ENCODE measurements at regions not wholly inside any gene's neighbourhood (a gene's known extent, or its start where the extent isn't known, plus 50 kb on each side); places are given as distances from the start of the nearest gene placed in this dataset.
"Not testable (repeated sequence)": the region's sequence is repeated elsewhere in the genome, so short reads cannot be mapped to it uniquely, and the experiment has no call there.

DNA sequence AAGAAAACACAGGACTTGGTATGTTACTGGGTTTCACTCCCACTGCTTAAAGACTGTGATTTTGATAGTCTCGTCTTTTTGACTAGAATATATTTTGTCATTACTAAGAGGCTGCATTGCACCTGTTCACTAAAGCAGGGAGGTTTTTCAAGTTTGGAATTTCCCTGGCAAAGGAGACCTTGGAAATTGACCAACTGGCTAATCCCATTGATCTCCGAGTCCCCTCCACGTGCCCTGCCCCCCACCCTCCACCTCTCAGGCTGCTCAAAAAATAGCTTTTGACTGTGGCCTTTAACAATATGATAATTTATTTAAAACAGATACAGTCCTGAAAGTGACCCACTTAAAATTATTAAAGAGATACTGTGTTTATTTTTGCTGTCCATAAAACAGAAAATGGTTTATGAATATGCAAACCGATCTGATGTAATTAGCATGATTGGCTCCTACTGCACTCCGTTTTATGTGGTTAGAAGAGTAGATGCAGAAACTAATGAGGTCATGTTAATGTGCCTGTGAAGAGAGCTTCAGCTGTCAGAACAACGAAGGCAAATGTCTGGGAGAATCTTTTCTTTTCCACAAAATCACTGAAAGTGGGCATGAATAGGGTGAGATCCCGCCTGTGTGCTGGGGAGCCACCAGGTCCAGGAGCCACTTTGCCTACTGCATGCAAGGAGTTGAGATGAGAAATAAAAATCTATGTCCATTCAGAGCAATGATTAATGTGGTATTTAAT is 361.5 kb downstream of the RRAGC start:
- no peak for DNase-seq

- not testable (repeated sequence) for DNase-seq
These were observed 366.3 kb downstream of the RRAGC start for GRCh38 chr1:38493306-38493705.

- DNase-seq = peak; percentile 17
These were observed 369.7 kb downstream of the RRAGC start for GRCh38 chr1:38489844-38490270.

DNA sequence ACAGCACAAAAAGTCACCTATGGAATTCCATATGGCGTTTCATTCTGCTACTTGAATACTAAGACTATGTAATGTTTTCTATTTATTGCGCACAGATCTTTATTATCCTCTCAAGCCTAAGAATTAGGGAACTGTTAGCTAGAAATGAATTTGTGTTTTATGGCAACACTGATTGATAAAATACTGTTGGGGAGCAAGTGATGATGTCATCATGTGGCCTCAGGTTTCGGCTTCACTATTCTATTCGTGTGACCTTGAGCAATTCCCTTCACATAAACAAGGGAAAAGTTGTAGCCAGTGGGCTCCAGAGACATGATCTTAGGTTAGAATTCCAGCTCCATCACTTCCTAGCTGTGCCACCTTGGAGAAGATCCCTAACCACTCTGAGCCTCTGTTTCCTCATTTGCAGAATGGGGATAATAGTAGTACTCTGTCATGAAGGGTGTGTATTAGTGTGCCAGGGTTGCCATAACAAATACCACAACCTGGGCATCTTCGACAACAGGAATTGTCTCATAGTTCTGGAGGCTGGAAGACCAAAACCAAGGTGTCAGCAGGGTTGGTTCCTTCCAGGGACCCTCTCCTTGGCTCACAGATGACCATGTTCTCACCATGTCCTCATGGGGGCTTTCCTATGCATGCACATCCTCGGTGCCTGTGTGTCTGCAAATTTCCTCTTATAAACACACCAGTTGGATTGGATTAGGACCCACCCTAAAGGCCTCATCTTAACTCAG is 371.2 kb downstream of the RRAGC start:
- DNase-seq = no peak

DNA sequence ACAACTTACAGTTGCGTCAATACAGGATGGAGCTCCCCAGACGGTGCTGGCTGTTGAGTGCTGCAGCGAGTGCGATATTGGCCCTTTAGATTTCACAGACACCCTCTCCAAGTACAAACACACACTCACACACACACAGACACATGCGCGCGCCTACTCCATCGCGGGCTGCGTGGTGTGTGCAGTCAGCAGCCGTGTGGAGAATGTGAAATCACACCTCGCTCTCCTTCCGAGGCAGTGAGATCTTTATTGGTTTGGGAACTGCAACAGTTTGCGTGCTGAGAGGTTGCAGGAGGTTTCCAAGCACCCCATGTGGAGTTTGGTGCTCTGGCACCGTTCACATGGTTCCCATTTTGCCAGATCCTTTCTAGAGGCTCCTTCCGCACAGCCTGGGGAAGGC is 372.2 kb downstream of the RRAGC start:
- DNase-seq = no peak

DNA sequence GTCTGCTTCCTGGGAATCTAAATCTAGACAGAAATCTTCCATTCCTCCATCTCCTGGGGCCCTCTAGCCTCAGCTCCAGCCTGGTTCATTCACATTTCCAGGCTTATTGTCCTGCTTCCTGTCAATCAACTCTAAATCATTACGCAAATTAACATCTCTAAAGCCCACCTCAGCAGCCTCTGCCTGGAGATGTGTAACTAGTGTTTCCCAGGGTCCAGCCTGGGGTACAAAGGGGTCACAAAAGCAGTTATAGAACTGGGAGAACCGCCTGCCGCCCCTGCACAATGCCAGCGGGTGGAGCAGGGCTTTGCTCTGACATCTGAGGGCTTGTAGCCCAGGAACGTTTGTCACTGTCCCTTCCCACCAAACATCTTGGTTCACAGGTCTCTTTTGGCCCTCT is 373.5 kb downstream of the RRAGC start:
- DNase-seq = no peak

DNA sequence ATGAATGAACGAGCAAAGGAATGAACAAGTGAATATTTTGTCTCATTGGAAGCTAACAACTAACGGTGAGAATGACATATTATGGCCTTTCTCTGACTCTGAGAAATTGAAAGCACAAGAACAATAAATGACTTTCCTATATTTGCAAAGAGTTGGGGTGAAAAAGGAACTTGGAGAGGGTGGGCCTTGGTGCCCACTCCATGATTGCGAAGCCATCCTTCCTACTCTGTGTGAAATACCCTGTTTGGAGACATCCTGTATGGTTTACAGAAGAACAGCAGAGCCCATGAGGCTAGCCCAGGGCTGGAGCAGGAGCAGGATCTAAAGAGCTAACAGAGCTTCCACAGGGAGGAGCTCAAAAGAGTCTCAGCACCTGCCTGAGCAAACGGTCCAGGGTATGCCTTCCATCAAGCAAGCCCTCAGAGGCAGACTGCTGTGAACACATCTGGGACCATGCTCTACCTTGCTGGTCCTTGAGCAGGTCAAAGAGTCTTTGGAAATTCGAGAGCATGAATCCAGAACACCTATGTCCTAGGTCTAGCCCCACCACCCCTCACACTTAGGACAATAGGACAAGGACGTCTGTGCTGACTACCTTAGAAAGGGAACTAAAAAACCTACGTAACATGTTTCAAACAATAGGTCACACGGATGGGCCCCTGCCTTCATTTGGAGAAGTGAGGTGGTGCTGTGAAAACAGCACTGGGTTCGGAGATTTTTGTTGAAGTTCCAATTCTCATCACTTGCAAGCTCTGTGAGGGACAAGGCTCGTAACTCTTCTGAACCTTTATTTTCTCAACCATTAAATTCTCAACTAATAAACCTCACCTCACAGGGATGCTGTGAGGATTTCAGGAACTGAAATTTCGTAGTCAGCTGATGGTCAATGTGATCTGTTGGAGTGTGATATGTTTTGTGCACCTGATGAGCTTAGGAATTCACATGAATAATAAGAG is 377.4 kb downstream of the RRAGC start:
- DNase-seq = no peak

DNA sequence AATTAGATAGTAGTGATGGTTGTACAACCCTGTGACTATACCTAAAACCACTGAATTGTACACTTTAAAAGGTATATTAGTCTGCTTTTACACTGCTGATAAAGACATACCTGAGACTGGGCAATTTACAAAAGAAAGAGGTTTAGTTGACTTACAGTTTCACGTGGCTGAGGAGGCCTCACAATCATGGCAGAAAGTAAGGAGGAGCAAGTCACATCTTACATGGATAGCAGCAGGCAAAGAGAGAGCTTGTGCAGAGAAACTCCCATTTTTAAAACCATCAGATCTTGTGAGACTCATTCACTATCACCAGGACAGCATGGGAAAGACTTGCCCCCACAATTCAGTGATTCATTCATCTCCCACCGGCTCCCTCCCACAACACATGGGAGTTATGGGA is 379.9 kb downstream of the RRAGC start:
- not testable (repeated sequence) for DNase-seq

- DNase-seq = no peak
These were observed 381.8 kb downstream of the RRAGC start for GRCh38 chr1:38477811-38478210.

DNA sequence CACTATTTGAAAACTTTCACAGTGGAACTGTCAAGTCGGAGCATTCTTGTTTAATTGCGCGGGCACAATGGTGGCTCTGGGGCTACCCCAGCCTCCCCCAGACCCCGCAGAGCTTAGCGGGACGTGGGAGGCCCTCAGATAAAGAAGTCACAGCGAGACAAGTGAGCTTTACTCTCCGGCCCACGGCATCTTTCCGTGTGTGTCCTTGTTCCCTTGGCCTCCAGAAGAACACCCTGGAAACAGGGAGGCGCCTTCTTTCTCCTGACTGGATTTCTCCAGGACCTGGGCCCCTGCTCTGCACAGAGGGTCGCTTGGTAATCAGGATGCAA is 382.8 kb downstream of the RRAGC start:
- no peak for DNase-seq

DNA sequence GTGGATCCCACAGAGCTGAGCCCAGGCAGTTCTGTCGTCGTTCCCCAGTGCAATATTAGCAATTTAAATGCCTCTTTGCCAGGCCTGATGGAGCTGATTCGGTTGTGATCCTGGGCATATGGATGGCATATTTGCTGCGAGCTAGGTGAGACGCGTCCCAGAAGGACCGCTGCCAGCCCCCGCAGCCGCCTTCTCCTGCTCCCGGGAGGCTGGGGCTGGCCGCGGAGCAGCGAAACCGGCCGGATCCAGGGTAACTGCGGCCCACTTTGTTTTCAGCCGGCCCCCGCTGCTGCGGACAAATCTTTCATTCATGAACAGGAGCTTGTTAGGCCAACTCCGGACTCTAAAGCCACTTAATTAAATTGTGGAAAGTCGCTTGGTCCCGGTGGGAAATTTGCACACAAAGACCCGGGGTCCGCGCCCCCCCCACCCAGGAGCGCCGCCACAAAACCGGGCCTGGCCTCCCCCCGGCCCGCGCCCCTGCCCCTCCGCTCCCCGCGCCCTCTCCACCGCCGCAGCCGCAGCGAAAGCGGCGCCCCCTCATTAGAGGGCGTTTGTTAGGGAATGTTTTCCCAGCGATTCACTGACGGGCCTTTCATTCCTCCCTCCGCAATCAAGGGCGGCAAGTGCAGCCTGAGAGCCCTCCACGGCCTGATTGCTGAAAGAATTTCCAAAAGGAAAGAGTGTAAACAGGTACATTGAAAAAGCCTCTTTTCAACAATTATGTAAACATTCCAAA is 383.3 kb downstream of the RRAGC start:
- DNase-seq = no peak

DNA sequence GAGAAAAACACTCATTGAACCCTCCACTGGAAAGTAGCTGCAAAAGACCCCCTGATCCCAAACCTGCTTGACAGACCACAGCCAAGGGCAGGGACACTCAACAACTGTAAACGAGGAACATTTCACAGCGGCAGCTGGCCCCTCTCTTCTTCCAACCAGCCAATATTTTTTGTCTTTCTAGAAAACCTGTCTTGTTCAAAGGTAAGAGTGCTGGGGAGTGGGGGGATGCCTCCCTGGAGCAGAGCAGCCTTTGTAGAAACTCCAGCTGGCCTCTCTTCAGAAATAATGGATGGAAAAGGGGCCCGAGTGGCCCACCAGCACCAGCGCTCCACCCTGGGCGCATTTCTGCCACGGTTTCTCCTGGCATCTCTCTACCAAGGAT is 384.0 kb downstream of the RRAGC start:
- DNase-seq = no peak

- DNase-seq = no peak
These were observed 384.6 kb downstream of the RRAGC start for GRCh38 chr1:38474738-38475623.

DNA sequence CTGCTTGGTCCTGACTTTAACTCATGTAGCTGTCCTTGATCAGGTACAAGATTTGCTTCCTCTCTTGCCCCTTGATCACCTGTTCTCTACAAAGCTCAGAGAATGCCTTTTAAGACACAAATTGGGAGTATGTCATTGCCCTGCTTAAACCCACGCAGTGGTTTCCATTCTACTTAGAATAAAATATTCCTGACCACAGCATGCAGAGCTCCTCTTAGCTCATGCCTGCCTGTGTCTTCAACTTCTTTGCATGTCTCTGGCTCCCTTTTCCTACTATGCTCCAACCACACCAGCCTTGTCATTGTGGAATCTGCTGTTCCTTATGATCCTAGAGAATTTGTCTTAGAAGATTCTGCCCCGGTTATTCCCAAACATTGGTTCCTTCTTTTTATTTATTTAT is 393.1 kb downstream of the RRAGC start:
- DNase-seq = no peak

DNA sequence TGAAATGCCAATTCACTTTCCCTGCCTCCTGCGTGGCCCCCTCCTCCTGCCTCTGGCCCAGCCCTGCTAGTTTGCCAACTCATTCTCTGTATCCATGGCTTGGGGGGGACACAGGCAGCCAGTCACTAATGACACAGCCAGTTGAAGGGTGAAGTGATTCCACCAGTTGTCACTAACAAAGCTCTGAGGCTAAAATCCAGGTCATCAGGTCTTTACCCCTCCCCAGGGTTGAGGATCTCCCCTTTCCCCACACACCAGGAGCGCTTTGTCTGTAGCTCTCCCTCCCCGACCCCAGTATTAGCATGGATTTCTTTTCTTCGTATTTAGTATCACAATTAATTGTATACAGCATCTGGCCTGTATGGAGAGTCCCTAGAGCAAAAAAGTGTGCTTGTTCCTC is 394.1 kb downstream of the RRAGC start:
- no peak for DNase-seq

- DNase-seq = no peak
These were observed 395.4 kb downstream of the RRAGC start for GRCh38 chr1:38464071-38464661.

DNA sequence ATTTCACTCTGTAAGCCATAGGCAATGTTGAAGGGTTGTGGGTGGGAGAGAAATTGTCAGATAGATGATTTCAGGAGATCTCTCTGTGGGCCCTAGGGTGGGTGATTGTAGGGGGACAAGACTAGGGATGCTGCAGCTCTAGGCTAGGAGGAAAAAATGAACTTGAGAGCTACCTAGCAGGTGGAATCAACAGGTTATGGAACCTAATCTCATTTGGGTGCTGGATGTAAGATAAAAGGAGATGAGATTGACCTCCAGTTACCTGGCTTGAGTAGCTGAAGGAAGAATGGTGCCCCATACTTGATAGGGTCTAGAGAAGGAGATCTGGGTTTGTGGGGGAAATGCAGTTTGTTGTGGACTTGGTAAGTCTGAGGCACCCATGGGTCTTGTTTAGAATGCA is 396.5 kb downstream of the RRAGC start:
- DNase-seq = no peak

DNA sequence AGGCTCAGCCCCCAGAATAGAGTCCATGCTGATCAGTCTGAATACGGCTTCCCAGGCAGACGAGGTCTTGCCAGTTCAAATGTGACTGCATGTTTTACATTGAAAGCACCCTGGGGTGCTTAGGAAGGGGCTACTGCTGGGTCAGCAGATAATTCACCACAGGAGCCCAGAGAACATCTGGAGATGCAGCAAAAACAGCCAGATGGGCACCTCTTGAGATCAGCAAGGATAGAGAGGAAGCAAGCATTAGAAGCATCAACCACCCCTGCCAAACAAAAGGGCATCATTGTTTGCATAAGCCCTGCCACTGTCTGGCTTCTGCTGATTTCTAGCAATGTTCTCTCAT is 403.1 kb downstream of the RRAGC start:
- no peak for DNase-seq

- DNase-seq = no peak
These were observed 403.6 kb downstream of the RRAGC start for GRCh38 chr1:38455829-38456530.

DNA sequence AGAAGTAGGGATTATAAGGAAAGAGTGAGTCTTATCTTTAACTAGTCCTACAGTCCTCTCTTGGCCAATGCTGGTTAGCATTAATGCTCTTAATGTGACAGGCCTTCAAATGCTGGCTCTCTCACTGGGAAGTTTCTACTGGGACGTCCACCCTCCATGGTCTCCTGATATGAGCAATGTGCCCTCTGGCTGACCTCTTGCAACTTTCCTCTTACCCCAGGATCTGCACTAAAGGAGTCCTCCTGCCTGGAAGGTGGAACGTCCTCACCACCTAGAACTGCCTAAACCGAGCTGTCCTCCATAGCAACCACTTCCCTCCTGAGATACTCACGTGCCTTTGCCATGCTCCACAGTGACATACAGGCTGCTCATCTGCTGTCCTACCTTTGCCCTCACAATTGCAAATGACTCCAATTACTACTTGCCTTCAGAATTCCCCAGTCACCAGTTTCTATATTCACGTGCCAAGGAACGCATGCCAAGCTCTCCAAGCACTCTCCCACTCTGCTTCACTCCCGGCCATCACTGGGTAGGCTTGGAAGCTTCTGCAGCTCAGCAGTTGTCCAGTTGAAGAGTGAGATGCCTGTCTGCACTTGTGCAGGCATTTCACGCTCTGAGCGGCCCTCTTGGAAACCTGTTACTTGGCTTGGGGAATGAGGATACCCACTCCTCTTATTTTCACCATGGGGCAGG is 404.7 kb downstream of the RRAGC start:
- no peak for DNase-seq
